AG04449 (cell line): ENCODE measurements at regions not wholly inside any gene's neighbourhood (a gene's known extent, or its start where the extent isn't known, plus 50 kb on each side); places are given as distances from the start of the nearest gene placed in this dataset.

Source experiments
- CTCF ChIA-PET: fragments of 350-600 bp; formaldehyde crosslinking; extraction: SDS; loops from one replicate; lab custom pipeline; 2021; ENCODE audit warnings: antibody characterized with exemption; lab: Yijun Ruan, JAX
- POLR2A ChIA-PET: fragments of 400-600, 350-600 bp; formaldehyde crosslinking; extraction: SDS; loops from one replicate; lab custom pipeline; 2020; ENCODE audit warnings: antibody characterized with exemption, inconsistent platforms; lab: Yijun Ruan, JAX
- DNase-seq: peaks from one replicate; pipeline ENCODE4 v3.0.0-alpha.2; 2010; ENCODE audit warnings: low read depth, low spot score
- H3K4me3 ChIP-seq: 2 replicates; pipeline ENCODE4 v1.5.1; 2011; ENCODE audit warnings: low read depth, mild to moderate bottlenecking, control low read depth, low read length
- CTCF ChIP-seq: IDR thresholded peaks from one replicate; pipeline ENCODE4 v1.5.1; 2011; ENCODE audit warnings: mild to moderate bottlenecking, moderate library complexity, low read length, control low read depth, inconsistent platforms; ENCODE audit not compliant: insufficient read depth; ENCODE audit errors: missing control alignments

- POLR2A ChIA-PET = no interaction called here
- no peak for DNase-seq
- CTCF ChIA-PET = interaction anchor here (1.2 to 1.3 kb wide), 2 partner anchors 40 to 72 kb away, joined by 3 read pairs; no protein-coding TSS in a partner anchor
- no peak overlapping the region for H3K4me3 ChIP-seq
- no peak for TF ChIP-seq CTCF
Observed at GRCh38 chr2:18077231-18077630, 198.8 kb downstream of the KCNS3 start.

- ChIA-PET CTCF (no interaction called here), POLR2A (no interaction called here)
- TF ChIP-seq CTCF = no peak
- no peak overlapping the region for H3K4me3 ChIP-seq
- DNase-seq = no peak
Observed at GRCh38 chr2:18074476-18074875, 196.0 kb downstream of the KCNS3 start.

GRCh38 chr2:18073601-18074000 lies 195.1 kb downstream of the KCNS3 start:
- no peak overlapping the region for H3K4me3 ChIP-seq
- POLR2A ChIA-PET = no interaction called here
- CTCF ChIA-PET = no interaction called here
- no peak for TF ChIP-seq CTCF
- DNase-seq = no peak

GRCh38 chr2:18067588-18068384 lies 189.3 kb downstream of the KCNS3 start:
- TF ChIP-seq CTCF = no peak
- DNase-seq = no peak
- CTCF ChIA-PET = no interaction called here
- POLR2A ChIA-PET = no interaction called here
- no peak overlapping the region for H3K4me3 ChIP-seq

- POLR2A ChIA-PET = no interaction called here
- no peak for TF ChIP-seq CTCF
- H3K4me3 ChIP-seq = no peak overlapping the region
- no peak for DNase-seq
- CTCF ChIA-PET = interaction anchor here (2.2 kb wide), 1 partner anchor 215 kb away, joined by 5 read pairs; no protein-coding TSS in a partner anchor
Observed at GRCh38 chr2:18066894-18067293, 188.4 kb downstream of the KCNS3 start.

- no peak overlapping the region for H3K4me3 ChIP-seq
- TF ChIP-seq CTCF = no peak
- DNase-seq = no peak
- CTCF ChIA-PET = interaction anchor here (2.2 kb wide), 1 partner anchor 214 kb away, joined by 5 read pairs; no protein-coding TSS in a partner anchor
- POLR2A ChIA-PET = no interaction called here
Observed at GRCh38 chr2:18066066-18066465, 187.6 kb downstream of the KCNS3 start.
